ENCODE measurements at regions not wholly inside any gene's neighbourhood (a gene's known extent, or its start where the extent isn't known, plus 50 kb on each side); places are given as distances from the start of the nearest gene placed in this dataset.

GRCh38 chr2:42978175-42978886 is 185.9 kb upstream of the HAAO start:
- TF ChIP-seq POLR2A (IDR thresholded peaks at IDR 0.05; ENCODE audit: low read depth, low read length) (no peak), POLR2AphosphoS5 (IDR thresholded peaks at IDR 0.05; ENCODE audit: low read depth, low read length) (no peak), SPI1 (IDR thresholded peaks at IDR 0.05; ENCODE audit: low read depth, low read length) (no peak), TAF1 (IDR thresholded peaks at IDR 0.05; ENCODE audit: low read depth, low read length) (no peak), POU2F2 (IDR thresholded peaks at IDR 0.05; ENCODE audit: low read depth, low read length) (no peak)
